HG02885 (cell line): ENCODE measurements at regions not wholly inside any gene's neighbourhood (a gene's known extent, or its start where the extent isn't known, plus 50 kb on each side); places are given as distances from the start of the nearest gene placed in this dataset.

Experiments used
- ATAC-seq: cut with Tn5 transposase; IDR thresholded peaks from one replicate; pipeline ENCODE4 v1.9.1; 2021; ENCODE audit warnings: mild to moderate bottlenecking; ENCODE audit not compliant: unreplicated experiment, poor library complexity

- no peak for ATAC-seq
Measured at GRCh38 chr4:125365731-125366130, 51.0 kb downstream of the FAT4 start.

- ATAC-seq = no peak
Measured at GRCh38 chr4:125368146-125368545, 53.4 kb downstream of the FAT4 start.

- no peak for ATAC-seq
Measured at GRCh38 chr4:125368671-125369081, 53.9 kb downstream of the FAT4 start.

DNA sequence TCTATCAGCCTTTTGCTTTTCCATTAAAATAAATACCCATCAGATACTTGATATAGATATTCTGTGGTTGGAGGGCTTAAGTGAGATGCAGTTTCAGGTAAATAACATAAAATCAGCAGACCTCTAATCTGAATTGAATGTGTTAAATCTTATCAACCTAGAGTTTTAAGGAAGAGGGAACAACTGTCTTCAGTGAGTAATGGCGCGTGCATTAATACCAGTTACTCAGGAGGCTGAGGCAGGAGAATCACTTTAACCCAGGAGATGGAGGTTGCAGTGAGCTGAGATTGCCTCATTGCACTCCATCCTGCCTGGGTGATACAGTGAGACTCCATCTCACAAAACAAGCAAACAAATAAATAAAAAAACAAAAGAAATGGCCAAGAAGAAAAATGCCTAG, 54.3 kb downstream of the FAT4 start:
- no peak for ATAC-seq

- ATAC-seq = no peak
Measured at GRCh38 chr4:125370478-125370877, 55.7 kb downstream of the FAT4 start.

DNA sequence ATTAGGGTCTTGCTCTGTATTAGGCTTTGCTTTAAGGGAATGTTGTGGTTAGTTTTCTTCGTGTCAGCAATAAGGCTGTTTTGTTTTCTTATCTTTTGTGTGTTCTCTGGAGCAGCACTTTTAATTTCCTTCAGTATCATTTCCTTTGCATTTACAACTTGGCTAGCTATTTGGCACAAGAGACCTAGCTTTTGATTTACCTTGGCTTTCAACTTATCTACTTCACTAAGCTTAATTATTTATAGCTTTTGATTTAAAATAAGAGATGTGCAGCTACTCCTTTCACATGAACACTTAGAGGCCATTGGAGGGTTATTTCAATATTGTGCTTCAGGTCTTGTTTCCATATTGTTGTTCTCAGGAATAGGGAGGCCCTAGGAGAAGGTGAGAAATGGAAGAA, 68.2 kb downstream of the FAT4 start:
- ATAC-seq = no peak

GRCh38 chr4:125387770-125388169, 73.0 kb downstream of the FAT4 start:
- no peak for ATAC-seq

GRCh38 chr4:125388613-125389012, 73.9 kb downstream of the FAT4 start:
- ATAC-seq = no peak

DNA sequence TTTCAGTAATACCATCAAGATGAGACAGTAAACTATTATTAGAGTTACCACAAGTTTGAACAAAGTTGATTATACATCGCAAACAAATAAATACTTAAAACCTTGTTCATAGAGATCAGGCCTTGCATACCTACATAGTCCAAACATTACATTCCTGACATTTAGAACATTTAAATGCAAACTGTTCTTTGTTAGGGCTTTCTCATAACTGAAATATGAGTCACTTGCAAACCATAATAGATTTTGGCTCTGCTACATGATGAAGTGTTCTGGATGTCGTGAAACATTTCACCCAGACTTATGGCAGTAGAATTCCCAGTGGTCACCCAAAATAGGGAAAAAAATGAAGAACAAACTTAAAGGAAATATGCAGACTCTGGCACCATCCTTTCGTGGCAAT, 75.0 kb downstream of the FAT4 start:
- no peak for ATAC-seq

- ATAC-seq = no peak
Measured at GRCh38 chr4:125390126-125390525, 75.4 kb downstream of the FAT4 start.

GRCh38 chr4:125390727-125391126, 76.0 kb downstream of the FAT4 start:
- no peak for ATAC-seq

GRCh38 chr4:125392694-125393093, 77.9 kb downstream of the FAT4 start:
- no peak for ATAC-seq

- no peak for ATAC-seq
Measured at GRCh38 chr4:125393825-125394224, 79.1 kb downstream of the FAT4 start.

- no peak for ATAC-seq
Measured at GRCh38 chr4:125397226-125397625, 82.5 kb downstream of the FAT4 start.

- ATAC-seq = no peak
Measured at GRCh38 chr4:125398263-125399002, 83.7 kb downstream of the FAT4 start.

DNA sequence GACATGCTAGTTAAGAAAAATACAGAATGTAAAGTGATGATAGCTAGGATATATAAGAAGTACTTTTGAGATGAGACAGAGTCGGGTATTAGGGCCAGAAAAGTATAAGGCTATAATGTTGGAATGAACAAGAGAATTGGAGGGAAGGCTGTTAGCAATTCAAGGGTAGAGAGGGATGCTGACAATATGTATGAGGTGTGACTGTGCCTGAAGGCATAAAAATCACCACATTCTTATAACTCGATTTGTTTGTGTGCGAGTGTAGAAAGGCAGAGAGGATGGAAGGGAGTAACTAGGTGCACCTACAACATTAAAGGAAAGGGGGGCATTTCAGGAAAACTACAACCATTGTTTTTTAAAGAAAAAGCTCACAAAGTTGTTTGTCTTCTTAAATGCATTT, 86.0 kb downstream of the FAT4 start:
- no peak for ATAC-seq

DNA sequence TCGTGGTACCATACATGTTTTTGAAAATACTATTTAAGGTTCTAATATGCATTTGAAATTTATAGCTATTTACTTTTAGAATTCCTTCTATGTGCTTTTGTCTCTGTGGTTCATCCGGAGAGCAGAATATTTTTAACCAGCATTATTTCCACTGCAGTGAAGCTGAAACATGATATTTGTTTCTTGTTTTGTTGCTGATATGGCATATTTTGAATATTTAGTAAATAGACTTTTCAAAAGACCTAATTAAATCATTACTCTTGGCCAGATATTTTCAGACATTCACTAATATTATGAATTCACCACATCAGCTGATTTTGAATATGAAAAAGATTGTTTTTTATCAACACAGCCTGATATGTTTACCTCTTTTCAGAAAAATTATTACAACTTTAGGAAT, 87.0 kb downstream of the FAT4 start:
- no peak for ATAC-seq

- ATAC-seq = no peak
Measured at GRCh38 chr4:125420526-125420925, 105.8 kb downstream of the FAT4 start.

DNA sequence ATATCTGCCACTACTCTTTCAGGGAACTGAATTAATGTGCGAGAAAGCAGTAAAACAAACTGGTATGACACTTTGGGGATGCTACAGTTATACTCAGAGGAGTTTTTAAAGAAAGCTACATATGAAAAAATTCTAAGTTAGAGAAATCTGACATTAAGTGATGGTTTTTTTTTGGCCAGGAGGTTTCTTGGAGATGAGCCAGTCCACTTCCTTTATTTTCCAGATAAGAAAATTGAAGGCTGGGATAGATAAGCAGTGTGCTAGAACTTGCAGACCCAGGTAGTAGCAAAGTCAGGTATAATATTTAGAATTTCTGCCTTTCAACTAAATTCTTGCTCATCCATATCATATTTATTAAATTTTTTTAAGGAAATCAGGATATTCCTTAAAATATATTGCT, 106.8 kb downstream of the FAT4 start:
- no peak for ATAC-seq

- ATAC-seq = no peak
Measured at GRCh38 chr4:125423124-125423523, 108.4 kb downstream of the FAT4 start.

DNA sequence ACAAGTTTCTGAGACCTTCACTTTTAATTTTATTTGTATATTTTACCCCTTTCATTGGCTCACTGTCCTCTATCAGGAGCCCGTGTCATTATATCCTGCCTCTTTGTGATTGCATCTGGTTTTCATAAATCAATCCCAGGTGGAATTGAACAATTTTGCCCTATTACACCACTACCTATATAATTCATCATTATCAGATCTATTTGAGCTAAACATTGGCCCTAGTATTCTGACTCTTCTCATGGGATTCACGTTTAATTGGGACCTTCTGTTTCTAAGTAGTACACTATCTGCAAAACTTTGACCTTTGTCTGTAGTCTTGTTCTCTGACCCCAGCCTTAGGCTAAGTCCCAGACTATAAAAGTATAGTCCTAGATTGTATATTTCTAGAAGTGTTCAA, 114.1 kb downstream of the FAT4 start:
- no peak for ATAC-seq

DNA sequence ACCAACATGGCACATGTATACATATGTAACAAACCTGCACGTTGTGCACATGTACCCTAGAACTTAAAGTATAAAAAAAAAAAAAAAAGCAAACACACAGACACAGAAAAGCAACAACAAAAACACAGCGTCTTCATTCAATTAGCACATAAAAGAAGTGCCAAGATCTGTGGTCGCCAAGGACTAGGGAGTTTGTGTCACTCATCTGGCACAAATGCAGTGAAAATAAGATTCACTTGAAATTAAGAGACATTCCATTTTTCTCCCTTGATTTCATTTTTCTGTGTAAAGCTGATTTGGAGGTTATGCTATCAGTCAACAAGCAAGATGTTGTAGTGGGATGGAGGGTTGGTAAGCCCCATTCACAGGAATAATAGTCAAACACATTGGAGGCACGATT, 115.3 kb downstream of the FAT4 start:
- no peak for ATAC-seq

- ATAC-seq = no peak
Measured at GRCh38 chr4:125432078-125432477, 117.3 kb downstream of the FAT4 start.
